B cell (primary cell): ENCODE measurements at regions not wholly inside any gene's neighbourhood (a gene's known extent, or its start where the extent isn't known, plus 50 kb on each side); places are given as distances from the start of the nearest gene placed in this dataset.

ENCODE experiments used
- ATAC-seq: fragments of 200-7000 bp; cut with Tn5 transposase; one replicate; pipeline ENCODE4 v1.10.0; 2021; ENCODE audit warnings: low read depth, mild to moderate bottlenecking, moderate number of reproducible peaks, moderate library complexity
- CTCF ChIA-PET: fragments of 350-600 bp; sonication (Branson Sonifier 250); formaldehyde crosslinking; loops from one replicate; lab custom pipeline; 2021; ENCODE audit warnings: antibody characterized with exemption, inconsistent platforms; lab: Charles Lee
- POLR2A ChIA-PET: fragments of 350-600 bp; sonication (Branson Sonifier 250); formaldehyde crosslinking; loops from one replicate; lab custom pipeline; 2021; ENCODE audit warnings: antibody characterized with exemption; lab: Charles Lee
- DNase-seq: peaks from one replicate; pipeline ENCODE4 v3.0.0; 2013
- H2AFZ ChIP-seq: 2 replicates; pipeline ENCODE4 v1.6.1; 2012; ENCODE audit warnings: mild to moderate bottlenecking, low read depth, low read length; ENCODE audit not compliant: insufficient read depth, poor library complexity, severe bottlenecking
- H3K27ac ChIP-seq, 2 donors: 1 replicate in 1 of 2; 2 replicates in 1 of 2; pipeline ENCODE4 v1.5.1; 2012 to 2013; ENCODE audit warnings: low read length in 2 of 2, mild to moderate bottlenecking in 2 of 2, moderate library complexity in 1 of 2
- H3K27me3 ChIP-seq, 4 experiments: fragments of 200-600 bp in 1 of 4; sonication (generic) in 1 of 4; replicated peaks in 1 of 4; 1 replicate in 2 of 4; 2 replicates in 2 of 4; pipeline versions ENCODE4 v1.6.1 to v1.7.0; 2013 to 2016; ENCODE audit warnings: low read length in 3 of 4, mild to moderate bottlenecking in 2 of 4, mixed read lengths in 1 of 4, moderate library complexity in 1 of 4; ENCODE audit not compliant: insufficient read depth in 4 of 4, control insufficient read depth in 3 of 4; ENCODE audit errors: control extremely low read depth in 1 of 4
- H3K36me3 ChIP-seq, 2 experiments: replicated peaks in 1 of 2; 1 replicate in 1 of 2; 2 replicates in 1 of 2; pipeline versions ENCODE4 v1.6.1 to v1.7.1; 2013; ENCODE audit warnings: low read length in 1 of 2; ENCODE audit not compliant: insufficient read depth in 2 of 2, control insufficient read depth in 1 of 2; ENCODE audit errors: control extremely low read depth in 1 of 2, extremely low read depth in 1 of 2
- H3K4me1 ChIP-seq, 2 donors: fragments of 200-600 bp in 1 of 2; sonication (generic) in 1 of 2; 1 replicate in 1 of 2; 2 replicates in 1 of 2; pipeline versions ENCODE4 v1.5.1 to v1.6.1; 2013 to 2017; ENCODE audit warnings: low read length in 2 of 2; ENCODE audit not compliant: control insufficient read depth in 2 of 2, insufficient read depth in 2 of 2
- H3K4me2 ChIP-seq: replicated peaks from 2 replicates; pipeline ENCODE3; 2012; ENCODE audit warnings: mild to moderate bottlenecking, low read depth, low read length; ENCODE audit not compliant: poor library complexity, severe bottlenecking
- H3K4me3 ChIP-seq, 5 experiments: fragments of 200-600 bp in 1 of 5; sonication (generic) in 1 of 5; 1 replicate in 3 of 5; 2 replicates in 2 of 5; pipeline versions ENCODE4 v1.5.1 to v1.7.0; 2011 to 2016; ENCODE audit warnings: low read length in 4 of 5, mild to moderate bottlenecking in 4 of 5, low read depth in 2 of 5, control low read depth in 1 of 5, moderate library complexity in 1 of 5; ENCODE audit not compliant: insufficient read depth in 1 of 5; ENCODE audit errors: control extremely low read depth in 1 of 5, extremely low read depth in 1 of 5
- H3K79me2 ChIP-seq: fragments of 200-600 bp; sonication (generic); one replicate; pipeline ENCODE4 v1.6.0; 2016; ENCODE audit warnings: low read length; ENCODE audit not compliant: control insufficient read depth, insufficient read depth
- H3K9ac ChIP-seq: fragments of 200-600 bp; sonication (generic); 2 replicates; pipeline ENCODE4 v1.6.1; 2017; ENCODE audit warnings: mild to moderate bottlenecking, low read length, moderate library complexity
- H3K9me3 ChIP-seq, 3 donors: one replicate each; pipeline versions ENCODE4 v1.6.1 to v1.7.1; 2013; ENCODE audit warnings: low read length in 2 of 3; ENCODE audit not compliant: control insufficient read depth in 2 of 3, insufficient read depth in 1 of 3; ENCODE audit errors: control extremely low read depth in 1 of 3
- H4K20me1 ChIP-seq: 2 replicates; pipeline ENCODE4 v1.6.0; 2012; ENCODE audit warnings: mild to moderate bottlenecking, low read length; ENCODE audit not compliant: insufficient read depth, control insufficient read depth, poor library complexity, severe bottlenecking
- H3K27ac Mint-ChIP-seq: one replicate; pipeline ENCODE4 v1.8.0; 2021; ENCODE audit warnings: mixed read lengths
- H3K27me3 Mint-ChIP-seq: one replicate; pipeline ENCODE4 v1.8.0; 2021; ENCODE audit warnings: mixed read lengths
- H3K4me1 Mint-ChIP-seq: one replicate; pipeline ENCODE4 v1.8.0; 2021; ENCODE audit warnings: mixed read lengths
- H3K4me3 Mint-ChIP-seq: one replicate; pipeline ENCODE4 v1.8.0; 2021; ENCODE audit warnings: mixed read lengths
- H3K9me3 Mint-ChIP-seq: one replicate; pipeline ENCODE4 v1.8.0; 2022; ENCODE audit warnings: mixed read lengths; ENCODE audit not compliant: insufficient read depth
- CTCF ChIP-seq: fragments of 200-600 bp; IDR thresholded peaks from one replicate; pipeline ENCODE4 v1.8.0; 2022; ENCODE audit warnings: antibody characterized with exemption, mild to moderate bottlenecking
- EZH2 ChIP-seq: IDR thresholded peaks from 2 replicates; pipeline ENCODE4 v1.6.1; 2012; ENCODE audit warnings: borderline replicate concordance, low read depth, mild to moderate bottlenecking, moderate library complexity, low read length; ENCODE audit not compliant: insufficient read depth, poor library complexity, severe bottlenecking
- WGBS: methylation state at CpG from one replicate; pipeline ENCODE4 v1.1.5; 2013; ENCODE audit warnings: missing lambda C conversion rate; ENCODE audit not compliant: insufficient coverage; 5-methylcytosine and 5-hydroxymethylcytosine counted together
- intact Hi-C: fragments of 100-400 bp; cut with micrococcal nuclease; formaldehyde crosslinking; loops from one replicate; pipeline ENCODE4 v1.10.0; 2022

DNA sequence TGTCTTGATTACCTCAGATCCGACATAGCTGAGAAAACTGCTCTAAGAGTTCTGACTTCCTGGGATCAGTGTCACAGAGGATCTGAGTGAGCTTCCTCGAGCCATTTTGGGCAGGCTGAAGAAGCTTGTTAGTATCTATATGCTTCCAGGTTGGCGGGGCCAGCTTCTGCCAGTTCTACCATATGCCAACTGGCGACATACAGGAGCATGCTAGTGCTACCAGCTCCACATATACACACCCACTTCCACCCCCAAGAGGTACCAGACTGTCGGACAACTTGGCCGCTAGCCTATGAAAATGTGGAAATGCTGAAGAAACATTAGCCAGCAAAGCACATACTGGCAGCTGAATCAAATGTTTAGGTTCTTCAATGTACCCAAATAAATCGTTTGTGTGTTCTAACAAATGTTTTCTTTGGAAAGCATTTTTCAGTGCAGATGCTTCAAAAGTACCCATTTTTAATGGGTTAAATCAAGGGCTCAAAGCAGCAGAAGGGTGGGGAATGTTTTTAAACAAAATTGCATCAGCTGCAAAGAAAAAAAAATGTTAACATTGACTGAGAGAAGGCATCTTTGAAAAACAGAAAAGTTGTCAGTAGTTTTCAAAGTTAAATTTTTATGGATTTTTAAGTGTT is 163.7 kb downstream of the KLF12 start:
- peaks cover 35 to 38% of the 10 kb centered on the region in 2 donors for H3K4me1 ChIP-seq
- TF ChIP-seq CTCF (no peak), EZH2 (no peak)
- no peaks in the 10 kb centered on the region for H3K27me3 Mint-ChIP-seq
- ChIA-PET POLR2A (no interaction called here), CTCF (interaction anchor here (1.7 kb wide), 1 partner anchor 70 kb away, joined by 3 read pairs; no protein-coding TSS in a partner anchor)
- no peaks in the 10 kb centered on the region for H3K27me3 ChIP-seq
- 96% methylated on average over 4 of the region's 7 CpGs for WGBS
- no peak overlapping the region for H2AFZ ChIP-seq
- peaks cover 64% of the 10 kb centered on the region for H3K79me2 ChIP-seq
- H3K4me3 ChIP-seq = no peak overlapping the region
- H3K4me1 Mint-ChIP-seq = peaks cover 68% of the 10 kb centered on the region
- no peak overlapping the region for H3K4me2 ChIP-seq
- ATAC-seq (no peak), DNase-seq (no peak)
- peaks cover 29% of the 10 kb centered on the region for H4K20me1 ChIP-seq
- no peaks in the 10 kb centered on the region for H3K36me3 ChIP-seq
- H3K27ac ChIP-seq = no peak overlapping the region
- intact Hi-C loops = no loop called here
- no peak overlapping the region for H3K4me3 Mint-ChIP-seq
- H3K9me3 Mint-ChIP-seq = peaks cover 7% of the 10 kb centered on the region
- H3K9me3 ChIP-seq = peaks cover 0 to 7% (median 3%) of the 10 kb centered on the region in 3 donors
- no peak overlapping the region for H3K9ac ChIP-seq
- H3K27ac Mint-ChIP-seq = no peak overlapping the region

DNA sequence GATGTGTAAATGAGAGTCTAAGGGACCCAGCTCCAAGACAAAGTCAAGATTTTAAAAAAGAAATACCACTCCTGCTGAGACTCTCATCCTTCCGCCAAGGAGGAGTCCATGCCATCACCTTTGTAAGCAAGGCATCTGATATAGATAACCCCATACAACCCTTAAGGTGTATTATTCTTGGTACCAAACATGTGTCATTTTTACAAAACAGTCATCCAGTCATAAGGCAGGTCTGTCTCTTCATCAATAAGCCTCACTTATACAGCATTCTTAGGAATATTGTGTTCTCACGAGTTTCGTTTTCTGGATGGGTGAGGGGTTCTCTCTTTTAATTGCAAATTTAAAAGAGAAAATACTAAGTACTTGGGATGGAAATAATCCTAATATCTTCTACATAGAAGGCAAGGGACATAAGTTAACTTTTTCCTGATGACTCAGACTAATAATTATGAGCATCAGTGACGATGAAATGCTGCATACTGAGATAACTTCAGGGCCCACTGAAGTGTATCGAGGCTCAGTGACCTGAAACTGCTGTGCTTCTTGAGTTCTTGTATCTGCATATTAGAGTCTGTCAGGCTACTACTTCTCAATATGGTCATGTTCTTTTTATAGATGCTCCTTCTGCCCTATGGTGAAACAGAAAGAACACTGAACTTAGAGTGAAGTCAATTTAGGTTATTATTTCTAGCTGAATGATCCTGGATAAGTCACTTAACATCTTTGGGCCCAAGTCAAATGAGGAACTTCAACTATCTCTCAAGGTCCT is 166.6 kb downstream of the KLF12 start:
- Histone ChIP-seq H4K20me1 (peaks cover 27% of the 10 kb centered on the region), H3K4me2 (peak overlapping the region; percentile 39), H3K9me3 (no peaks in the 10 kb centered on the region), H3K36me3 (no peaks in the 10 kb centered on the region), H3K9ac (peak overlapping the region; percentile 9), H3K4me1 (peaks cover 23 to 28% of the 10 kb centered on the region in 2 donors), H3K79me2 (peaks cover 74% of the 10 kb centered on the region), H3K27me3 (no peaks in the 10 kb centered on the region), H3K27ac (peak overlapping the region; percentile 47 to 48), H2AFZ (no peak overlapping the region), H3K4me3 (no peak overlapping the region)
- Mint-ChIP-seq H3K27ac (peak overlapping the region; percentile 76), H3K4me3 (peak overlapping the region; percentile 44), H3K4me1 (peaks cover 55% of the 10 kb centered on the region), H3K9me3 (no peaks in the 10 kb centered on the region), H3K27me3 (no peaks in the 10 kb centered on the region)
- DNase-seq (peak; percentile 80), ATAC-seq (peak; percentile 91)
- WGBS = 8% methylated on average over 2 of the region's 5 CpGs
- ChIA-PET CTCF (no interaction called here), POLR2A (interaction anchor here (1.1 kb wide), 1 partner anchor 167 kb away, joined by 3 read pairs; the partner anchor contains the start of gene KLF12)
- intact Hi-C loops = loop anchor here (2.0 to 5.0 kb wide), 3 partner anchors 60 to 320 kb away; no protein-coding TSS in a partner anchor
- TF ChIP-seq CTCF (no peak), EZH2 (no peak)
